Endothelial cell (in vitro differentiated cells): ENCODE measurements at regions not wholly inside any gene's neighbourhood (a gene's known extent, or its start where the extent isn't known, plus 50 kb on each side); places are given as distances from the start of the nearest gene placed in this dataset.

Experiments used
- DNase-seq: peaks from one replicate; pipeline ENCODE4 v3.0.0; 2021; ENCODE audit warnings: low spot score
- H3K27ac Mint-ChIP-seq: one replicate; pipeline ENCODE4 v1.8.0; 2021; ENCODE audit warnings: mixed read lengths, inconsistent platforms; ENCODE audit not compliant: unreplicated experiment
- H3K27me3 Mint-ChIP-seq: one replicate; pipeline ENCODE4 v1.8.0; 2021; ENCODE audit warnings: mild to moderate bottlenecking, moderate library complexity, mixed read lengths, inconsistent platforms; ENCODE audit not compliant: unreplicated experiment
- H3K36me3 Mint-ChIP-seq: one replicate; pipeline ENCODE4 v1.8.0; 2021; ENCODE audit warnings: mild to moderate bottlenecking, low read depth, mixed read lengths, inconsistent platforms; ENCODE audit not compliant: unreplicated experiment
- H3K4me1 Mint-ChIP-seq: one replicate; pipeline ENCODE4 v1.8.0; 2021; ENCODE audit warnings: mild to moderate bottlenecking, mixed read lengths, inconsistent platforms; ENCODE audit not compliant: unreplicated experiment
- H3K4me3 Mint-ChIP-seq: one replicate; pipeline ENCODE4 v1.8.0; 2021; ENCODE audit warnings: mild to moderate bottlenecking, mixed read lengths, inconsistent platforms; ENCODE audit not compliant: unreplicated experiment
- H3K9me3 Mint-ChIP-seq: one replicate; pipeline ENCODE4 v1.8.0; 2021; ENCODE audit warnings: mixed read lengths, inconsistent platforms; ENCODE audit not compliant: unreplicated experiment
- TF ChIP-seq, protein P1 (sequence below): fragments of 200-600 bp; sonication (generic); IDR thresholded peaks from one replicate; pipeline ENCODE4 v1.5.0; 2021; ENCODE audit warnings: antibody characterized with exemption; ENCODE audit not compliant: unreplicated experiment

GRCh38 chr9:93875330-93875729, 79.8 kb downstream of the BARX1 start:
- DNase-seq, result no peak
- TF ChIP-seq, protein P1, sequence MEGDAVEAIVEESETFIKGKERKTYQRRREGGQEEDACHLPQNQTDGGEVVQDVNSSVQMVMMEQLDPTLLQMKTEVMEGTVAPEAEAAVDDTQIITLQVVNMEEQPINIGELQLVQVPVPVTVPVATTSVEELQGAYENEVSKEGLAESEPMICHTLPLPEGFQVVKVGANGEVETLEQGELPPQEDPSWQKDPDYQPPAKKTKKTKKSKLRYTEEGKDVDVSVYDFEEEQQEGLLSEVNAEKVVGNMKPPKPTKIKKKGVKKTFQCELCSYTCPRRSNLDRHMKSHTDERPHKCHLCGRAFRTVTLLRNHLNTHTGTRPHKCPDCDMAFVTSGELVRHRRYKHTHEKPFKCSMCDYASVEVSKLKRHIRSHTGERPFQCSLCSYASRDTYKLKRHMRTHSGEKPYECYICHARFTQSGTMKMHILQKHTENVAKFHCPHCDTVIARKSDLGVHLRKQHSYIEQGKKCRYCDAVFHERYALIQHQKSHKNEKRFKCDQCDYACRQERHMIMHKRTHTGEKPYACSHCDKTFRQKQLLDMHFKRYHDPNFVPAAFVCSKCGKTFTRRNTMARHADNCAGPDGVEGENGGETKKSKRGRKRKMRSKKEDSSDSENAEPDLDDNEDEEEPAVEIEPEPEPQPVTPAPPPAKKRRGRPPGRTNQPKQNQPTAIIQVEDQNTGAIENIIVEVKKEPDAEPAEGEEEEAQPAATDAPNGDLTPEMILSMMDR, result no peak
- H3K27me3 Mint-ChIP-seq, result no peaks in the 10 kb centered on the region
- H3K4me1 Mint-ChIP-seq, result no peaks in the 10 kb centered on the region
- no peak overlapping the region for H3K27ac Mint-ChIP-seq
- H3K36me3 Mint-ChIP-seq, result no peaks in the 10 kb centered on the region
- H3K4me3 Mint-ChIP-seq, result no peak overlapping the region
- peaks cover 11% of the 10 kb centered on the region for H3K9me3 Mint-ChIP-seq

DNA sequence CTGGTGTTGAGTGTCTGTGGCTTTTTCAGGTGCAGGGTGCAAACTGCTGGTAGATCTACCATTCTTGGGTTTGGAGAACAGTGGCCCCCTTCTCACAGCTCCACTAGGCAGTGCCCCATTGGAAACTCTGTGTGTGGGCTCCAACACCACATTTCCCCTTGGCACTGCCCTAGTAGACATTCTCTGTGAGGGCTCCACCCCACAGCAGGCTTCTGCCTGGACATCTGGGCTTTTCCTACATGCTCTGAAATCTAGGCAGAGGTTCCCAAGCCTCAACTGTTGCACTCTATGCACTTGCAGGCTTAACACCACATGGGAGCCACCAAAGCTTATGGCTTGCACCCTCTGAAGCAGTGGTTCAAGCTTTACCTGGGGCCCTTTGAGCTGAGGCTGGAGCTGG, 80.9 kb downstream of the BARX1 start:
- Mint-ChIP-seq H3K9me3 (peaks cover 11% of the 10 kb centered on the region), H3K27me3 (peaks cover 1% of the 10 kb centered on the region), H3K4me1 (no peaks in the 10 kb centered on the region), H3K36me3 (no peaks in the 10 kb centered on the region), H3K4me3 (no peak overlapping the region), H3K27ac (no peak overlapping the region)
- TF ChIP-seq, protein P1, result no peak
- DNase-seq, result no peak

DNA sequence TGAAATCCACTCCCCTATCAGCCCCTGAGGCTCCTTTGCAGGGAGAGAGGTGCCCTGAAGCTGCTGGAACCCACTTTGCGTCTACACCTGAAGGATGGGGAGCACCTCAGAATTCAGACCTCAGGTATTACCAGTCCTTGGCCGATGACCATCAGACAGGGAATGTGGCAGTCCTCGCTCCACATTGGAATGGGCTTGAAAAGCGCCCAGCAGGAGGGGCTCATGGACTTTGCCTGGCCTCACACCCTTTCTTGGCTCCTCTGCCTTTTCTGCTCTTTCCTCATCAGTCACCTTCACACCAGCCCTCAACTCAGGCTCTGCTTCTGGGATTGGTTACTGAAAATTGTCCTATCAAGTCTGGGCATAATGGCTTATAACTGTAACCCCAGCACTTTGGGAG, 83.9 kb downstream of the BARX1 start:
- Mint-ChIP-seq H3K4me3 (no peak overlapping the region), H3K36me3 (no peaks in the 10 kb centered on the region), H3K9me3 (peaks cover 9% of the 10 kb centered on the region), H3K4me1 (no peaks in the 10 kb centered on the region), H3K27ac (no peak overlapping the region), H3K27me3 (peaks cover 5% of the 10 kb centered on the region)
- no peak for DNase-seq
- TF ChIP-seq, protein P1, result no peak

DNA sequence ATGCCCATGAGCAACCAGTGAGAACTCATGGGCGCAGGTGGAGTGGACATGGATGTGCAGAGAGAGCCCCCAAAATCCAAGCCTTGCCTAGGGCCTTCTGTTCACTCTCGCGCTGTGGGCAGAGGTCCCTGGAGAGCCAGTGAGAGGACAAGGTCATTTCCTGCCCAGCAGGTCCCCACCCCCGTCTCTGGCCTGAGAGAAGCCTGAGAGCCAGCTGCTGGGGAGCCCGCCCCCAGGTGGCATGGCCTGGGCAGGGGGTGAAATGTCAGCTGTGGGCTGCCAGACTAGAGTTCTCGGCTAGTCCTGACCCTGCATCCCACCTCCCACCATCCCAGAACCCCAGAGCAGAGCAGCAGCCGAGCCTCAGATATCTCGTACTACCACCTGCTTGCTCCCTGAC, 85.3 kb downstream of the BARX1 start:
- no peak for DNase-seq
- TF ChIP-seq, protein P1, result no peak
- Mint-ChIP-seq H3K4me3 (no peak overlapping the region), H3K9me3 (peaks cover 7% of the 10 kb centered on the region), H3K4me1 (no peaks in the 10 kb centered on the region), H3K36me3 (no peaks in the 10 kb centered on the region), H3K27ac (no peak overlapping the region), H3K27me3 (peaks cover 5% of the 10 kb centered on the region)

GRCh38 chr9:93869088-93869487, 86.1 kb downstream of the BARX1 start:
- Mint-ChIP-seq H3K27me3 (peaks cover 5% of the 10 kb centered on the region), H3K9me3 (peaks cover 6% of the 10 kb centered on the region), H3K4me1 (no peaks in the 10 kb centered on the region), H3K36me3 (no peaks in the 10 kb centered on the region), H3K27ac (no peak overlapping the region), H3K4me3 (no peak overlapping the region)
- DNase-seq, result no peak
- TF ChIP-seq, protein P1, result no peak
